SU-DHL-6 (cell line): ENCODE measurements at regions not wholly inside any gene's neighbourhood (a gene's known extent, or its start where the extent isn't known, plus 50 kb on each side); places are given as distances from the start of the nearest gene placed in this dataset.

Experiments used
- H2AFZ ChIP-seq: fragments of 200-600 bp; sonication (generic); 2 replicates; pipeline ENCODE4 v1.6.1; 2014; ENCODE audit warnings: low read depth, mild to moderate bottlenecking, moderate library complexity, mixed read lengths, antibody characterized with exemption, low read length; ENCODE audit not compliant: severe bottlenecking
- H3F3A ChIP-seq: fragments of 200-600 bp; shearing (Covaris generic); 2 replicates; pipeline ENCODE4 v1.6.0; 2016; ENCODE audit warnings: antibody characterized with exemption, mild to moderate bottlenecking; ENCODE audit not compliant: insufficient read depth
- H3K27ac ChIP-seq: fragments of 200-600 bp; sonication (generic); 2 replicates; pipeline ENCODE4 v1.5.1; 2016; ENCODE audit warnings: low read depth, mild to moderate bottlenecking, low read length, moderate library complexity, mixed read lengths
- H3K27me3 ChIP-seq: fragments of 200-600 bp; sonication (generic), shearing (Covaris generic); 2 replicates; pipeline ENCODE4 v1.6.0; 2014; ENCODE audit warnings: mild to moderate bottlenecking, low read length
- H3K36me3 ChIP-seq: fragments of 200-600 bp; sonication (generic); 2 replicates; pipeline ENCODE4 v1.6.1; 2014; ENCODE audit warnings: mild to moderate bottlenecking, low read length, mixed read lengths
- H3K4me2 ChIP-seq: fragments of 300-600, 200-600 bp; shearing (Covaris generic), sonication (generic); 2 replicates; pipeline ENCODE4 v1.6.0; 2014; ENCODE audit warnings: low read length, low read depth, mild to moderate bottlenecking; ENCODE audit not compliant: poor library complexity, severe bottlenecking
- H3K4me3 ChIP-seq: fragments of 200-600 bp; sonication (generic); 2 replicates; pipeline ENCODE4 v1.5.1; 2014; ENCODE audit warnings: antibody characterized with exemption, low read length, mild to moderate bottlenecking, mixed read lengths; ENCODE audit not compliant: insufficient read depth, poor library complexity, severe bottlenecking
- H3K79me2 ChIP-seq: fragments of 200-600 bp; sonication (generic); 2 replicates; pipeline ENCODE4 v1.6.1; 2014; ENCODE audit warnings: mild to moderate bottlenecking, low read length, moderate library complexity; ENCODE audit not compliant: insufficient read depth
- H3K9ac ChIP-seq: fragments of 200-600 bp; sonication (generic); 2 replicates; pipeline ENCODE4 v1.7.0; 2014; ENCODE audit warnings: mild to moderate bottlenecking, low read length
- H3K9me2 ChIP-seq: fragments of 200-600 bp; sonication (generic); replicated peaks from 2 replicates; pipeline ENCODE4 v1.6.1; 2014; ENCODE audit warnings: low read length; ENCODE audit not compliant: insufficient read depth
- H3K9me3 ChIP-seq: fragments of 200-600 bp; sonication (generic); 2 replicates; pipeline ENCODE4 v1.6.1; 2014; ENCODE audit warnings: low read length, mixed read lengths; ENCODE audit not compliant: insufficient read depth
- H4K20me1 ChIP-seq: fragments of 200-600 bp; sonication (generic); 2 replicates; pipeline ENCODE4 v1.6.1; 2014; ENCODE audit warnings: low read depth, mild to moderate bottlenecking, antibody characterized with exemption, low read length, moderate library complexity, mixed read lengths
- EZH2phosphoT487 ChIP-seq: fragments of 200-600 bp; sonication (generic), shearing (Covaris generic); conservative IDR thresholded peaks from 2 replicates; pipeline ENCODE4 v1.6.1; 2018; ENCODE audit warnings: mild to moderate bottlenecking, antibody characterized with exemption, low read length, moderate library complexity, mixed read lengths
- TF ChIP-seq, protein P1 (sequence below): fragments of 200-600 bp; sonication (generic); IDR thresholded peaks from one replicate; pipeline ENCODE4 v1.5.1; 2017; ENCODE audit warnings: antibody characterized with exemption, mild to moderate bottlenecking, low read length, moderate library complexity; ENCODE audit not compliant: insufficient read depth, poor library complexity, severe bottlenecking

DNA sequence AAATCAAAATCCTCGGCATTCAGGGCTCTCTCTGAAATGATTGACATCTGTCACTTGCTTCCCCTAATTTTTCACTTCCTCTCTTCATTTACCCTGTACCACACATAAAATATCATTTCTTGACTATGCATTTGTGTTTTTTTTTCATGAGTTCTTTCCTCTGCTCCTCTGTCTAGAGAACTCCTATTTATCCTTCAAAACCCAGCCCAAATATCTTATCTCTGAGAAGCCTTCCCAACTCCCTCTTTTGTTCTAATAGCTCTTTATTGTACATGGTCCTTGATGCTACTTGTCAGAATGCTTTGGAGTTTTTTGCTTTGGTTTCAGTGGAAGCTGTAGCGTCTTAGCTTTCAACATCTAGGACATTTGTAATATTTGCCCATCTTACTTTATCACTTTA lies 190.2 kb upstream of the CTBP2 start:
- Histone ChIP-seq H3K4me2 (no peak overlapping the region), H3K79me2 (no peaks in the 10 kb centered on the region), H3F3A (no peaks in the 10 kb centered on the region), H3K4me3 (no peak overlapping the region), H3K9ac (no peak overlapping the region), H3K9me3 (no peaks in the 10 kb centered on the region), H3K27me3 (no peaks in the 10 kb centered on the region), H2AFZ (no peak overlapping the region), H3K9me2 (no peaks in the 10 kb centered on the region), H3K36me3 (no peaks in the 10 kb centered on the region), H3K27ac (no peak overlapping the region), H4K20me1 (no peaks in the 10 kb centered on the region)
- no peak for TF ChIP-seq EZH2phosphoT487

DNA sequence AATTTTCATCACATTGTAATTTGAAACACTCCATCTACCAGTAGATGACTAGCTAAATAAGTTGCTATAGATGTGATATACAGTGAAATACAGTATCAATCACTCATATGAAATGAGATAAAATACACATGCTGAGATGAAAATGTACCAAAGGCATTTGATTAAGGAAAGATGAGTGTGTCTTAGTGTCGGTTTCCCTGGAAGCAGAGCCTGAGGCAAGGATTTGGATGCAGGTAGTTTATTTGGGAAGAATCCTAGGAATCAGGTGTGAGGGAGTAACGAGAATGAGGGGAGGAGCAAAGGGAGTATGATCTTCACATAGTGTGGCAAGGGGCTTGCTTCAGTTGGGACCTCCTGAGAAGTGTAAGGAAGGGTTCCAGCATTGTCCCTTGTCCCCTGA lies 188.2 kb upstream of the CTBP2 start:
- Histone ChIP-seq H3K9ac (no peak overlapping the region), H3K36me3 (no peaks in the 10 kb centered on the region), H3K4me2 (no peak overlapping the region), H3K27ac (no peak overlapping the region), H3K27me3 (no peaks in the 10 kb centered on the region), H3K9me2 (no peaks in the 10 kb centered on the region), H3K79me2 (no peaks in the 10 kb centered on the region), H3K9me3 (no peaks in the 10 kb centered on the region), H3F3A (no peaks in the 10 kb centered on the region), H3K4me3 (no peak overlapping the region), H4K20me1 (no peaks in the 10 kb centered on the region), H2AFZ (no peak overlapping the region)
- TF ChIP-seq EZH2phosphoT487 = no peak
- TF ChIP-seq, protein P1, sequence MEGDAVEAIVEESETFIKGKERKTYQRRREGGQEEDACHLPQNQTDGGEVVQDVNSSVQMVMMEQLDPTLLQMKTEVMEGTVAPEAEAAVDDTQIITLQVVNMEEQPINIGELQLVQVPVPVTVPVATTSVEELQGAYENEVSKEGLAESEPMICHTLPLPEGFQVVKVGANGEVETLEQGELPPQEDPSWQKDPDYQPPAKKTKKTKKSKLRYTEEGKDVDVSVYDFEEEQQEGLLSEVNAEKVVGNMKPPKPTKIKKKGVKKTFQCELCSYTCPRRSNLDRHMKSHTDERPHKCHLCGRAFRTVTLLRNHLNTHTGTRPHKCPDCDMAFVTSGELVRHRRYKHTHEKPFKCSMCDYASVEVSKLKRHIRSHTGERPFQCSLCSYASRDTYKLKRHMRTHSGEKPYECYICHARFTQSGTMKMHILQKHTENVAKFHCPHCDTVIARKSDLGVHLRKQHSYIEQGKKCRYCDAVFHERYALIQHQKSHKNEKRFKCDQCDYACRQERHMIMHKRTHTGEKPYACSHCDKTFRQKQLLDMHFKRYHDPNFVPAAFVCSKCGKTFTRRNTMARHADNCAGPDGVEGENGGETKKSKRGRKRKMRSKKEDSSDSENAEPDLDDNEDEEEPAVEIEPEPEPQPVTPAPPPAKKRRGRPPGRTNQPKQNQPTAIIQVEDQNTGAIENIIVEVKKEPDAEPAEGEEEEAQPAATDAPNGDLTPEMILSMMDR = no peak

DNA sequence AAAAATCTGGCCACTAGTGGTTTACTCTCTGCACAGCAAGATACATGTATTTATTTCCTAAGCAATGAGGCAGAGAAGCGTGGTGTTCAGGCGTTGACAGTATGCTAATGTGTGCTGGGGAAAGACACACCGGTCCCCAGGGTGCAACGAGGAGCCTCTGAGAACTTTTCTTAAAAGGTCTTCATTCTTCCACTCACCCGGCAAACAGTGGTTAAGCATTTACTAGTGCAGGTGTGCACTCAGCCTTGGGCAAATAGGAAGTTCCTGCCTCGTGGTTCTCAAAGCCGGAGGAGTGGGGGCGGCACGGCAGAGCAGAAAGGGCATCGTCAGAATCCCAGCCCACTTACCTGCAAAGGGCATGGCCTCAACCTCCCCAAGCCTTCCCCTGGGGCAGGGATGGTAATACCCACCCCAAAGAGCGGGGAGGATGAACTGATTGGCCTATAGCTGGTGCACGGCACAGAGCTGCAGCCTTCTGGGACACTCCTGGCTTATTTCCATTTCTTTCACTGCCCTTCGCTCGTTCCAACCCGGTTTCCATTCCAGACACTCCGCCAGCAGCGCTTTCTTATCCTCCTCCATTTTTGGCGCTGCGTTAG lies 184.3 kb upstream of the CTBP2 start:
- H4K20me1 ChIP-seq = no peaks in the 10 kb centered on the region
- no peak overlapping the region for H3K9ac ChIP-seq
- H3K9me3 ChIP-seq = no peaks in the 10 kb centered on the region
- no peaks in the 10 kb centered on the region for H3F3A ChIP-seq
- no peak overlapping the region for H2AFZ ChIP-seq
- no peaks in the 10 kb centered on the region for H3K79me2 ChIP-seq
- TF ChIP-seq EZH2phosphoT487 = no peak
- TF ChIP-seq, protein P1 = no peak
- H3K4me3 ChIP-seq = no peak overlapping the region
- no peaks in the 10 kb centered on the region for H3K9me2 ChIP-seq
- no peak overlapping the region for H3K4me2 ChIP-seq
- H3K27me3 ChIP-seq = no peaks in the 10 kb centered on the region
- H3K27ac ChIP-seq = no peak overlapping the region
- no peaks in the 10 kb centered on the region for H3K36me3 ChIP-seq

DNA sequence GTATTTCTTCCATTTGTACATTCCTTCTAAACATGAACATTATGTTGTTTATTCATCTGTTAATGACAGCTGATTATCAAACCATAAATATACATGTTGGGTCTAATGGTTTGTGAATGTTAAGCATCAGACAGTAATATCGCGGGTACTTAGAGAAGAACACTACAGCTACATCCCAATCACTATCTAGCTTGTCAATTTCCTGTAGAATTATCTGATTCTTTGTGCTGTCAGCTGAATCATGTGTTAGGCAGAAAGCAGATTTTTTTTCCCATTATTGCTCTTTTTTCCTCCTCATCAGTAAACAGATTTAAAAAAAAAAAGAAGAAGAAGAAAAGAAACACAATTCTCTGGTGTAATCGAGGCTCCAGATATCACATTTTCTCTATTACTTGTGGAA lies 183.6 kb upstream of the CTBP2 start:
- no peaks in the 10 kb centered on the region for H3K9me2 ChIP-seq
- H3K79me2 ChIP-seq = no peaks in the 10 kb centered on the region
- no peak overlapping the region for H2AFZ ChIP-seq
- no peak overlapping the region for H3K4me3 ChIP-seq
- H3K27ac ChIP-seq = no peak overlapping the region
- H3K4me2 ChIP-seq = no peak overlapping the region
- no peaks in the 10 kb centered on the region for H3K27me3 ChIP-seq
- no peaks in the 10 kb centered on the region for H3F3A ChIP-seq
- TF ChIP-seq EZH2phosphoT487 = no peak
- no peaks in the 10 kb centered on the region for H4K20me1 ChIP-seq
- no peaks in the 10 kb centered on the region for H3K36me3 ChIP-seq
- H3K9me3 ChIP-seq = no peaks in the 10 kb centered on the region
- no peak overlapping the region for H3K9ac ChIP-seq
